HepG2 (cell line): ENCODE measurements at regions not wholly inside any gene's neighbourhood (a gene's known extent, or its start where the extent isn't known, plus 50 kb on each side); places are given as distances from the start of the nearest gene placed in this dataset.
A peak's percentile ranks its signal among the peaks of the same experiment; 100 is the strongest.

Experiments used
- IRX3 ChIP-seq: sonication (generic); formaldehyde crosslinking; IDR thresholded peaks from 2 replicates; pipeline ENCODE4 v1.8.1; 2023; ENCODE audit warnings: mild to moderate bottlenecking, low read depth, missing genetic modification reagents, borderline replicate concordance
- LCORL ChIP-seq, 2 experiments: fragments of 450-650 bp in 1 of 2; sonication (generic) in 1 of 2; formaldehyde crosslinking in 1 of 2; IDR thresholded peaks; 2 replicates each; pipeline versions ENCODE4 v1.5.0 to v1.6.1; 2017 to 2020; ENCODE audit warnings: antibody characterized with exemption in 1 of 2, missing genetic modification reagents in 1 of 2
- MATR3 ChIP-seq: sonication (generic); formaldehyde crosslinking; IDR thresholded peaks from 2 replicates; pipeline ENCODE4 v1.4.0; 2020; ENCODE audit warnings: missing genetic modification reagents
- MZF1 ChIP-seq: sonication (generic); formaldehyde crosslinking; IDR thresholded peaks from 2 replicates; pipeline ENCODE4 v1.8.1; 2023; ENCODE audit warnings: mild to moderate bottlenecking, missing genetic modification reagents, borderline replicate concordance
- NONO ChIP-seq, 2 experiments: fragments of 450-650 bp in 1 of 2; sonication (generic) in 1 of 2; formaldehyde crosslinking in 1 of 2; IDR thresholded peaks in 1 of 2; conservative IDR thresholded peaks in 1 of 2; 2 replicates each; pipeline versions ENCODE4 v1.6.1 to v1.8.0; 2017 to 2022; ENCODE audit warnings: mild to moderate bottlenecking in 1 of 2, missing genetic modification reagents in 1 of 2, moderate library complexity in 1 of 2
- PLRG1 ChIP-seq: fragments of 450-650 bp; conservative IDR thresholded peaks from 2 replicates; pipeline ENCODE4 v1.6.1; 2016
- SRY ChIP-seq: sonication (generic); formaldehyde crosslinking; IDR thresholded peaks from 2 replicates; pipeline ENCODE4 v1.8.0; 2022; ENCODE audit warnings: mild to moderate bottlenecking, missing genetic modification reagents
- TBP ChIP-seq: sonication (generic); formaldehyde crosslinking; IDR thresholded peaks from 2 replicates; pipeline ENCODE4 v1.5.0; 2020; ENCODE audit warnings: missing genetic modification reagents
- TEAD3 ChIP-seq: optimal IDR thresholded peaks from 2 replicates; pipeline ENCODE3; 2016; ENCODE audit warnings: borderline replicate concordance
- ZNF24 ChIP-seq: fragments of 450-650 bp; IDR thresholded peaks from 2 replicates; pipeline ENCODE4 v1.6.1; 2017; ENCODE audit warnings: antibody characterized with exemption, mild to moderate bottlenecking
- ZNF354B ChIP-seq: sonication (generic); formaldehyde crosslinking; IDR thresholded peaks from 2 replicates; pipeline ENCODE4 v1.8.0; 2022; ENCODE audit warnings: mild to moderate bottlenecking, missing genetic modification reagents
- ZNF430 ChIP-seq: sonication (generic); formaldehyde crosslinking; IDR thresholded peaks from 2 replicates; pipeline ENCODE4 v1.9.0; 2021; ENCODE audit warnings: mild to moderate bottlenecking, missing genetic modification reagents
- ZNF83 ChIP-seq: sonication (generic); formaldehyde crosslinking; IDR thresholded peaks from 2 replicates; pipeline ENCODE4 v1.4.0; 2020; ENCODE audit warnings: missing genetic modification reagents, mild to moderate bottlenecking, borderline replicate concordance
- ZZZ3 ChIP-seq: sonication (generic); formaldehyde crosslinking; IDR thresholded peaks from 2 replicates; pipeline ENCODE4 v1.4.0; 2020; ENCODE audit warnings: missing genetic modification reagents, mild to moderate bottlenecking, borderline replicate concordance
- TF ChIP-seq, protein P1 (sequence below): sonication (generic); formaldehyde crosslinking; IDR thresholded peaks from 2 replicates; pipeline ENCODE4 v1.5.1; 2020; ENCODE audit warnings: mild to moderate bottlenecking, missing genetic modification reagents, borderline replicate concordance
- TF ChIP-seq, protein P2 (sequence below): sonication (generic); formaldehyde crosslinking; IDR thresholded peaks from 2 replicates; pipeline ENCODE4 v1.8.0; 2022; ENCODE audit warnings: mild to moderate bottlenecking, missing genetic modification reagents; ENCODE audit not compliant: insufficient replicate concordance
- TF ChIP-seq, protein P3 (sequence below): IDR thresholded peaks from 2 replicates; pipeline ENCODE4 v1.6.1; 2016; ENCODE audit warnings: mild to moderate bottlenecking, missing biosample characterization, missing genetic modification reagents
- TF ChIP-seq, protein P4 (sequence below): sonication (generic); formaldehyde crosslinking; IDR thresholded peaks from 2 replicates; pipeline ENCODE4 v1.9.0; 2022; ENCODE audit warnings: low read depth, missing genetic modification reagents
- TF ChIP-seq, protein P5 (sequence below): sonication (generic); formaldehyde crosslinking; IDR thresholded peaks from 2 replicates; pipeline ENCODE4 v1.8.0; 2022; ENCODE audit warnings: mild to moderate bottlenecking, missing genetic modification reagents, moderate library complexity

GRCh38 chr2:222796413-222797103, 64.3 kb upstream of the ACSL3 start (continued):
- TF ChIP-seq IRX3 (CRISPR knock-in tag) (no peak), MATR3 (CRISPR knock-in tag) (no peak), ZNF354B (no peak), SRY (peak; percentile 75; the same call in 1 of the 2 replicates), NONO (IDR thresholded peaks at IDR 0.05) (no peak), NONO (CRISPR knock-in tag; conservative IDR thresholded peaks at IDR 0.05) (peak; percentile 72), LCORL (IDR thresholded peaks at IDR 0.05) (peak; percentile 80), LCORL (CRISPR knock-in tag; IDR thresholded peaks at IDR 0.05) (peak; percentile 93), ZNF24 (peak; percentile 65), PLRG1 (no peak), TBP (peak; percentile 68; the same call in 1 of the 2 replicates), ZNF83 (CRISPR knock-in tag) (no peak), MZF1 (no peak), ZNF430 (peak; percentile 94), TEAD3 (CRISPR knock-in tag) (peak; percentile 97), ZZZ3 (CRISPR knock-in tag) (no peak)
- TF ChIP-seq, protein P1, sequence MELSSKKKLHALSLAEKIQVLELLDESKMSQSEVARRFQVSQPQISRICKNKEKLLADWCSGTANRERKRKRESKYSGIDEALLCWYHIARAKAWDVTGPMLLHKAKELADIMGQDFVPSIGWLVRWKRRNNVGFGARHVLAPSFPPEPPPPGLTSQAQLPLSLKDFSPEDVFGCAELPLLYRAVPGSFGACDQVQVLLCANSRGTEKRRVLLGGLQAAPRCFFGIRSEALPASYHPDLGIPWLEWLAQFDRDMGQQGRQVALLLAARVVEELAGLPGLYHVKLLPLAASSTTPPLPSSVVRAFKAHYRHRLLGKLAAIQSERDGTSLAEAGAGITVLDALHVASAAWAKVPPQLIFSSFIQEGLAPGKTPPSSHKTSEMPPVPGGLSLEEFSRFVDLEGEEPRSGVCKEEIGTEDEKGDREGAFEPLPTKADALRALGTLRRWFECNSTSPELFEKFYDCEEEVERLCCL (CRISPR knock-in tag) = peak; percentile 35; the same call in 1 of the 2 replicates
- TF ChIP-seq, protein P2, sequence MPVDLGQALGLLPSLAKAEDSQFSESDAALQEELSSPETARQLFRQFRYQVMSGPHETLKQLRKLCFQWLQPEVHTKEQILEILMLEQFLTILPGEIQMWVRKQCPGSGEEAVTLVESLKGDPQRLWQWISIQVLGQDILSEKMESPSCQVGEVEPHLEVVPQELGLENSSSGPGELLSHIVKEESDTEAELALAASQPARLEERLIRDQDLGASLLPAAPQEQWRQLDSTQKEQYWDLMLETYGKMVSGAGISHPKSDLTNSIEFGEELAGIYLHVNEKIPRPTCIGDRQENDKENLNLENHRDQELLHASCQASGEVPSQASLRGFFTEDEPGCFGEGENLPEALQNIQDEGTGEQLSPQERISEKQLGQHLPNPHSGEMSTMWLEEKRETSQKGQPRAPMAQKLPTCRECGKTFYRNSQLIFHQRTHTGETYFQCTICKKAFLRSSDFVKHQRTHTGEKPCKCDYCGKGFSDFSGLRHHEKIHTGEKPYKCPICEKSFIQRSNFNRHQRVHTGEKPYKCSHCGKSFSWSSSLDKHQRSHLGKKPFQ (CRISPR knock-in tag) = peak; percentile 85
- TF ChIP-seq, protein P3, sequence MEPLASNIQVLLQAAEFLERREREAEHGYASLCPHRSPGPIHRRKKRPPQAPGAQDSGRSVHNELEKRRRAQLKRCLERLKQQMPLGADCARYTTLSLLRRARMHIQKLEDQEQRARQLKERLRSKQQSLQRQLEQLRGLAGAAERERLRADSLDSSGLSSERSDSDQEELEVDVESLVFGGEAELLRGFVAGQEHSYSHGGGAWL (CRISPR knock-in tag) = 0 out of 2 replicates have a peak, but pooled peaks have one; percentile 30
- TF ChIP-seq, protein P4, sequence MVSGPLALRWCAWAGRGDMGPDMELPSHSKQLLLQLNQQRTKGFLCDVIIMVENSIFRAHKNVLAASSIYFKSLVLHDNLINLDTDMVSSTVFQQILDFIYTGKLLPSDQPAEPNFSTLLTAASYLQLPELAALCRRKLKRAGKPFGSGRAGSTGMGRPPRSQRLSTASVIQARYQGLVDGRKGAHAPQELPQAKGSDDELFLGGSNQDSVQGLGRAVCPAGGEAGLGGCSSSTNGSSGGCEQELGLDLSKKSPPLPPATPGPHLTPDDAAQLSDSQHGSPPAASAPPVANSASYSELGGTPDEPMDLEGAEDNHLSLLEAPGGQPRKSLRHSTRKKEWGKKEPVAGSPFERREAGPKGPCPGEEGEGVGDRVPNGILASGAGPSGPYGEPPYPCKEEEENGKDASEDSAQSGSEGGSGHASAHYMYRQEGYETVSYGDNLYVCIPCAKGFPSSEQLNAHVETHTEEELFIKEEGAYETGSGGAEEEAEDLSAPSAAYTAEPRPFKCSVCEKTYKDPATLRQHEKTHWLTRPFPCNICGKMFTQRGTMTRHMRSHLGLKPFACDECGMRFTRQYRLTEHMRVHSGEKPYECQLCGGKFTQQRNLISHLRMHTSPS (CRISPR knock-in tag) = peak; percentile 38; the same call in 1 of the 2 replicates
- TF ChIP-seq, protein P5, sequence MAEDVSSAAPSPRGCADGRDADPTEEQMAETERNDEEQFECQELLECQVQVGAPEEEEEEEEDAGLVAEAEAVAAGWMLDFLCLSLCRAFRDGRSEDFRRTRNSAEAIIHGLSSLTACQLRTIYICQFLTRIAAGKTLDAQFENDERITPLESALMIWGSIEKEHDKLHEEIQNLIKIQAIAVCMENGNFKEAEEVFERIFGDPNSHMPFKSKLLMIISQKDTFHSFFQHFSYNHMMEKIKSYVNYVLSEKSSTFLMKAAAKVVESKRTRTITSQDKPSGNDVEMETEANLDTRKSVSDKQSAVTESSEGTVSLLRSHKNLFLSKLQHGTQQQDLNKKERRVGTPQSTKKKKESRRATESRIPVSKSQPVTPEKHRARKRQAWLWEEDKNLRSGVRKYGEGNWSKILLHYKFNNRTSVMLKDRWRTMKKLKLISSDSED (CRISPR knock-in tag) = peak; percentile 46; the same call in 1 of the 2 replicates
